ENCODE measurements at regions not wholly inside any gene's neighbourhood (a gene's known extent, or its start where the extent isn't known, plus 50 kb on each side); places are given as distances from the start of the nearest gene placed in this dataset.
"Not testable (repeated sequence)": the region's sequence is repeated elsewhere in the genome, so short reads cannot be mapped to it uniquely, and the experiment has no call there.

GRCh38 chr4:12139296-12139695 lies 710.6 kb upstream of the HS3ST1 start:
- H3K9me3 ChIP-seq (ENCODE audit: control insufficient read depth, low read depth, low read length), result no peaks in the 10 kb centered on the region

GRCh38 chr4:12138488-12138887 lies 709.8 kb upstream of the HS3ST1 start:
- H3K27ac ChIP-seq (ENCODE audit: low read length), result no peak overlapping the region
- H3K4me1 ChIP-seq (ENCODE audit: control insufficient read depth, low read depth, low read length), result no peaks in the 10 kb centered on the region
- H3K9me3 ChIP-seq (ENCODE audit: control insufficient read depth, low read depth, low read length), result no peaks in the 10 kb centered on the region
- H3K4me3 ChIP-seq (ENCODE audit: low read length), result no peak overlapping the region
- no peak overlapping the region for H3K9ac ChIP-seq (ENCODE audit: low read length)
- H3K36me3 ChIP-seq (ENCODE audit: control insufficient read depth, low read depth, low read length), result no peaks in the 10 kb centered on the region
- no peaks in the 10 kb centered on the region for H3K27me3 ChIP-seq (ENCODE audit: control insufficient read depth, insufficient read depth, low read length)

More at GRCh38 chr4:12139296-12139695, 710.6 kb upstream of the HS3ST1 start:
- H3K9ac ChIP-seq (ENCODE audit: low read length), result no peak overlapping the region
- H3K36me3 ChIP-seq (ENCODE audit: control insufficient read depth, low read depth, low read length), result no peaks in the 10 kb centered on the region
- H3K27ac ChIP-seq (ENCODE audit: low read length), result no peak overlapping the region
- no peaks in the 10 kb centered on the region for H3K27me3 ChIP-seq (ENCODE audit: control insufficient read depth, insufficient read depth, low read length)
- no peak overlapping the region for H3K4me3 ChIP-seq (ENCODE audit: low read length)
- H3K4me1 ChIP-seq (ENCODE audit: control insufficient read depth, low read depth, low read length), result no peaks in the 10 kb centered on the region

- H3K27me3 ChIP-seq (ENCODE audit: control insufficient read depth, insufficient read depth, low read length), result no peaks in the 10 kb centered on the region
- H3K36me3 ChIP-seq (ENCODE audit: control insufficient read depth, low read depth, low read length), result no peaks in the 10 kb centered on the region
- no peak overlapping the region for H3K27ac ChIP-seq (ENCODE audit: low read length)
- no peaks in the 10 kb centered on the region for H3K4me1 ChIP-seq (ENCODE audit: control insufficient read depth, low read depth, low read length)
- no peaks in the 10 kb centered on the region for H3K9me3 ChIP-seq (ENCODE audit: control insufficient read depth, low read depth, low read length)
- H3K9ac ChIP-seq (ENCODE audit: low read length), result no peak overlapping the region
- H3K4me3 ChIP-seq (ENCODE audit: low read length), result no peak overlapping the region
These were observed 708.9 kb upstream of the HS3ST1 start for GRCh38 chr4:12137575-12137974.

GRCh38 chr4:12126474-12126873 lies 697.8 kb upstream of the HS3ST1 start:
- no peaks in the 10 kb centered on the region for H3K36me3 ChIP-seq (ENCODE audit: control insufficient read depth, low read depth, low read length)
- no peak overlapping the region for H3K9ac ChIP-seq (ENCODE audit: low read length)
- no peak overlapping the region for H3K4me3 ChIP-seq (ENCODE audit: low read length)
- H3K4me1 ChIP-seq (ENCODE audit: control insufficient read depth, low read depth, low read length), result no peaks in the 10 kb centered on the region
- no peak overlapping the region for H3K27ac ChIP-seq (ENCODE audit: low read length)
- no peaks in the 10 kb centered on the region for H3K9me3 ChIP-seq (ENCODE audit: control insufficient read depth, low read depth, low read length)
- no peaks in the 10 kb centered on the region for H3K27me3 ChIP-seq (ENCODE audit: control insufficient read depth, insufficient read depth, low read length)

GRCh38 chr4:12124138-12124537 lies 695.4 kb upstream of the HS3ST1 start:
- H3K27ac ChIP-seq (ENCODE audit: low read length), result no peak overlapping the region

GRCh38 chr4:12123707-12124106 lies 695.0 kb upstream of the HS3ST1 start:
- Histone ChIP-seq H3K27ac (ENCODE audit: low read length) (no peak overlapping the region), H3K9ac (ENCODE audit: low read length) (no peak overlapping the region), H3K27me3 (ENCODE audit: control insufficient read depth, insufficient read depth, low read length) (no peaks in the 10 kb centered on the region), H3K4me1 (ENCODE audit: control insufficient read depth, low read depth, low read length) (no peaks in the 10 kb centered on the region), H3K36me3 (ENCODE audit: control insufficient read depth, low read depth, low read length) (no peaks in the 10 kb centered on the region), H3K4me3 (ENCODE audit: low read length) (no peak overlapping the region), H3K9me3 (ENCODE audit: control insufficient read depth, low read depth, low read length) (no peaks in the 10 kb centered on the region)

More at GRCh38 chr4:12124138-12124537, 695.4 kb upstream of the HS3ST1 start:
- Histone ChIP-seq H3K4me1 (ENCODE audit: control insufficient read depth, low read depth, low read length) (no peaks in the 10 kb centered on the region), H3K27me3 (ENCODE audit: control insufficient read depth, insufficient read depth, low read length) (no peaks in the 10 kb centered on the region), H3K4me3 (ENCODE audit: low read length) (no peak overlapping the region), H3K9me3 (ENCODE audit: control insufficient read depth, low read depth, low read length) (no peaks in the 10 kb centered on the region), H3K36me3 (ENCODE audit: control insufficient read depth, low read depth, low read length) (no peaks in the 10 kb centered on the region), H3K9ac (ENCODE audit: low read length) (no peak overlapping the region)

- no peaks in the 10 kb centered on the region for H3K36me3 ChIP-seq (ENCODE audit: control insufficient read depth, low read depth, low read length)
- no peak overlapping the region for H3K27ac ChIP-seq (ENCODE audit: low read length)
- no peak overlapping the region for H3K4me3 ChIP-seq (ENCODE audit: low read length)
- H3K27me3 ChIP-seq (ENCODE audit: control insufficient read depth, insufficient read depth, low read length), result no peaks in the 10 kb centered on the region
- no peak overlapping the region for H3K9ac ChIP-seq (ENCODE audit: low read length)
- no peaks in the 10 kb centered on the region for H3K4me1 ChIP-seq (ENCODE audit: control insufficient read depth, low read depth, low read length)
- H3K9me3 ChIP-seq (ENCODE audit: control insufficient read depth, low read depth, low read length), result no peaks in the 10 kb centered on the region
These were observed 693.6 kb upstream of the HS3ST1 start for GRCh38 chr4:12122316-12122715.

- no peaks in the 10 kb centered on the region for H3K27me3 ChIP-seq (ENCODE audit: control insufficient read depth, insufficient read depth, low read length)
- H3K9me3 ChIP-seq (ENCODE audit: control insufficient read depth, low read depth, low read length), result no peaks in the 10 kb centered on the region
- no peak overlapping the region for H3K9ac ChIP-seq (ENCODE audit: low read length)
- no peak overlapping the region for H3K27ac ChIP-seq (ENCODE audit: low read length)
- no peak overlapping the region for H3K4me3 ChIP-seq (ENCODE audit: low read length)
- no peaks in the 10 kb centered on the region for H3K4me1 ChIP-seq (ENCODE audit: control insufficient read depth, low read depth, low read length)
- no peaks in the 10 kb centered on the region for H3K36me3 ChIP-seq (ENCODE audit: control insufficient read depth, low read depth, low read length)
These were observed 692.3 kb upstream of the HS3ST1 start for GRCh38 chr4:12120968-12121367.

GRCh38 chr4:12118651-12119213 lies 690.0 kb upstream of the HS3ST1 start:
- Histone ChIP-seq H3K4me1 (ENCODE audit: control insufficient read depth, low read depth, low read length) (no peaks in the 10 kb centered on the region), H3K4me3 (ENCODE audit: low read length) (no peak overlapping the region), H3K27me3 (ENCODE audit: control insufficient read depth, insufficient read depth, low read length) (no peaks in the 10 kb centered on the region), H3K9me3 (ENCODE audit: control insufficient read depth, low read depth, low read length) (peaks cover 5% of the 10 kb centered on the region), H3K9ac (ENCODE audit: low read length) (no peak overlapping the region), H3K36me3 (ENCODE audit: control insufficient read depth, low read depth, low read length) (no peaks in the 10 kb centered on the region), H3K27ac (ENCODE audit: low read length) (no peak overlapping the region)

- H3K36me3 ChIP-seq (ENCODE audit: control insufficient read depth, low read depth, low read length), result no peaks in the 10 kb centered on the region
- no peaks in the 10 kb centered on the region for H3K4me1 ChIP-seq (ENCODE audit: control insufficient read depth, low read depth, low read length)
- H3K27me3 ChIP-seq (ENCODE audit: control insufficient read depth, insufficient read depth, low read length), result no peaks in the 10 kb centered on the region
- H3K4me3 ChIP-seq (ENCODE audit: low read length), result no peak overlapping the region
- H3K27ac ChIP-seq (ENCODE audit: low read length), result no peak overlapping the region
- no peak overlapping the region for H3K9ac ChIP-seq (ENCODE audit: low read length)
- peaks cover 5% of the 10 kb centered on the region for H3K9me3 ChIP-seq (ENCODE audit: control insufficient read depth, low read depth, low read length)
These were observed 687.4 kb upstream of the HS3ST1 start for GRCh38 chr4:12116009-12116552.

GRCh38 chr4:12110627-12111026 lies 681.9 kb upstream of the HS3ST1 start:
- no peak overlapping the region for H3K4me3 ChIP-seq (ENCODE audit: low read length)
- no peak overlapping the region for H3K27ac ChIP-seq (ENCODE audit: low read length)
- H3K4me1 ChIP-seq (ENCODE audit: control insufficient read depth, low read depth, low read length), result no peaks in the 10 kb centered on the region
- no peak overlapping the region for H3K9ac ChIP-seq (ENCODE audit: low read length)
- H3K9me3 ChIP-seq (ENCODE audit: control insufficient read depth, low read depth, low read length), result peaks cover 7% of the 10 kb centered on the region
- H3K27me3 ChIP-seq (ENCODE audit: control insufficient read depth, insufficient read depth, low read length), result no peaks in the 10 kb centered on the region
- H3K36me3 ChIP-seq (ENCODE audit: control insufficient read depth, low read depth, low read length), result no peaks in the 10 kb centered on the region

GRCh38 chr4:12109056-12109455 lies 680.4 kb upstream of the HS3ST1 start:
- H3K36me3 ChIP-seq (ENCODE audit: control insufficient read depth, low read depth, low read length), result not testable (repeated sequence)

More at GRCh38 chr4:12109056-12109455, 680.4 kb upstream of the HS3ST1 start:
- not testable (repeated sequence) for H3K4me1 ChIP-seq (ENCODE audit: control insufficient read depth, low read depth, low read length); H3K27ac ChIP-seq (ENCODE audit: low read length); H3K9ac ChIP-seq (ENCODE audit: low read length); H3K4me3 ChIP-seq (ENCODE audit: low read length); H3K27me3 ChIP-seq (ENCODE audit: control insufficient read depth, insufficient read depth, low read length); H3K9me3 ChIP-seq (ENCODE audit: control insufficient read depth, low read depth, low read length)

All from iPS-18a (cell line).